ENCODE measurements at regions not wholly inside any gene's neighbourhood (a gene's known extent, or its start where the extent isn't known, plus 50 kb on each side); places are given as distances from the start of the nearest gene placed in this dataset.

GRCh38 chr1:30815556-30815955 lies 58.0 kb upstream of the LAPTM5 start:
- Mint-ChIP-seq H3K27me3 (ENCODE audit: insufficient read depth) (peaks cover 12% of the 10 kb centered on the region), H3K4me3 (no peak overlapping the region), H3K27ac (peak overlapping the region; percentile 4; the same call in 1 of the 2 replicates), H3K9me3 (no peaks in the 10 kb centered on the region), H3K36me3 (ENCODE audit: low read depth) (no peaks in the 10 kb centered on the region), H3K4me1 (ENCODE audit: low read depth) (peaks cover 6% of the 10 kb centered on the region)
- no peak for DNase-seq
- no peak for TF ChIP-seq CTCF (IDR thresholded peaks at IDR 0.05)

GRCh38 chr1:30814292-30814691 lies 56.7 kb upstream of the LAPTM5 start:
- DNase-seq = no peak
- Mint-ChIP-seq H3K27ac (no peak overlapping the region), H3K27me3 (ENCODE audit: insufficient read depth) (peaks cover 7% of the 10 kb centered on the region; the same call in 1 of the 2 replicates), H3K4me3 (no peak overlapping the region), H3K36me3 (ENCODE audit: low read depth) (no peaks in the 10 kb centered on the region), H3K9me3 (no peaks in the 10 kb centered on the region), H3K4me1 (ENCODE audit: low read depth) (peaks cover 19% of the 10 kb centered on the region)
- no peak for TF ChIP-seq CTCF (IDR thresholded peaks at IDR 0.05)

GRCh38 chr1:30812076-30812475 lies 54.5 kb upstream of the LAPTM5 start:
- Mint-ChIP-seq H3K36me3 (ENCODE audit: low read depth) (no peaks in the 10 kb centered on the region), H3K27ac (no peak overlapping the region), H3K4me1 (ENCODE audit: low read depth) (peaks cover 39% of the 10 kb centered on the region), H3K4me3 (no peak overlapping the region), H3K27me3 (ENCODE audit: insufficient read depth) (peaks cover 2% of the 10 kb centered on the region; the same call in 1 of the 2 replicates), H3K9me3 (no peaks in the 10 kb centered on the region)
- DNase-seq = no peak
- no peak for TF ChIP-seq CTCF (IDR thresholded peaks at IDR 0.05)

GRCh38 chr1:30811187-30811586 lies 53.6 kb upstream of the LAPTM5 start:
- H3K4me3 Mint-ChIP-seq = no peak overlapping the region
- no peak for TF ChIP-seq CTCF (IDR thresholded peaks at IDR 0.05)
- peaks cover 2% of the 10 kb centered on the region; the same call in 1 of the 2 replicates for H3K27me3 Mint-ChIP-seq (ENCODE audit: insufficient read depth)
- no peaks in the 10 kb centered on the region for H3K9me3 Mint-ChIP-seq
- H3K36me3 Mint-ChIP-seq (ENCODE audit: low read depth) = no peaks in the 10 kb centered on the region
- no peak overlapping the region for H3K27ac Mint-ChIP-seq
- DNase-seq = no peak
- H3K4me1 Mint-ChIP-seq (ENCODE audit: low read depth) = peaks cover 39% of the 10 kb centered on the region

- H3K36me3 Mint-ChIP-seq (ENCODE audit: low read depth) = no peaks in the 10 kb centered on the region
- no peaks in the 10 kb centered on the region for H3K9me3 Mint-ChIP-seq
- peaks cover 39% of the 10 kb centered on the region for H3K4me1 Mint-ChIP-seq (ENCODE audit: low read depth)
- peaks cover 2% of the 10 kb centered on the region; the same call in 1 of the 2 replicates for H3K27me3 Mint-ChIP-seq (ENCODE audit: insufficient read depth)
- no peak for DNase-seq
- peak overlapping the region; percentile 87 for H3K27ac Mint-ChIP-seq
- no peak for TF ChIP-seq CTCF (IDR thresholded peaks at IDR 0.05)
- H3K4me3 Mint-ChIP-seq = peak overlapping the region; percentile 16; the same call in 1 of the 2 replicates
Measured at GRCh38 chr1:30810416-30811080, 53.0 kb upstream of the LAPTM5 start.

Data from HFFc6 (cell line).